ENCODE measurements at regions not wholly inside any gene's neighbourhood (a gene's known extent, or its start where the extent isn't known, plus 50 kb on each side); places are given as distances from the start of the nearest gene placed in this dataset.

GRCh38 chr15:35871812-35872211, 325.8 kb upstream of the DPH6 start:
- DNase-seq (no peak), ATAC-seq (no peak), FAIRE-seq (no peak)
- TF ChIP-seq CTCF (IDR thresholded peaks at IDR 0.05) = no peak
- WGBS, 2 donors = 94 to 97% methylated on average over 3 of the region's 3 CpGs
- H3K4me1 ChIP-seq = no peaks in the 10 kb centered on the region
- no peak overlapping the region for H3K4me3 ChIP-seq
- H3K36me3 ChIP-seq = no peaks in the 10 kb centered on the region
- no peak overlapping the region for H3K27ac ChIP-seq
- H3K9me3 ChIP-seq = no peaks in the 10 kb centered on the region
- H3K27me3 ChIP-seq = no peaks in the 10 kb centered on the region
- intact Hi-C loops (cut with DNase I) = no loop called here

DNA sequence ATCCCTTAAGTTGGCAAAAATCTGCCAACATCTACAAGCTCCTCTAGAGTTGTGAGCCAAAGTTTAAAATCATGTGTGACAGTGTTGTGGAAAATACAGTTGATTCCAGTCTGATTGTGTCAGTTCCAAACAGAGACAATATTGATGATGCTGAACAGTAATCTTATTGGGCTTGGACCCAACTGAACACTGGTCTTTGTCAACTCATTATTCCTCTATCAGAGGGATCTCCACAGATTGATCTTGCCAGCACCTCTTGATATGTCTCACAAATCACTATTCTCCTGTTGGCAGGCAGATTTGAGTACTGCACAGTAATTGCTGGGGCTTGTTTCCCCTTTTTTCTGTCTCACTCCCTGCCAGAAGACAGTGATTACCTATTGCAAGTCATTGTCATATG, 326.6 kb upstream of the DPH6 start:
- no peak for DNase-seq
- intact Hi-C loops (cut with DNase I) = no loop called here
- H3K9me3 ChIP-seq = no peaks in the 10 kb centered on the region
- H3K36me3 ChIP-seq = no peaks in the 10 kb centered on the region
- no peak for FAIRE-seq
- no peak for TF ChIP-seq CTCF (IDR thresholded peaks at IDR 0.05)
- H3K27ac ChIP-seq = no peak overlapping the region
- H3K27me3 ChIP-seq = no peaks in the 10 kb centered on the region
- no peak for ATAC-seq
- no peaks in the 10 kb centered on the region for H3K4me1 ChIP-seq
- H3K4me3 ChIP-seq = no peak overlapping the region

GRCh38 chr15:35874260-35874905, 328.4 kb upstream of the DPH6 start:
- intact Hi-C loops (cut with DNase I) = no loop called here
- no peak overlapping the region for H3K4me3 ChIP-seq
- no peak overlapping the region for H3K27ac ChIP-seq
- no peak for ATAC-seq
- DNase-seq = no peak
- no peak for TF ChIP-seq CTCF (IDR thresholded peaks at IDR 0.05)
- no peaks in the 10 kb centered on the region for H3K4me1 ChIP-seq
- no peak for FAIRE-seq
- no peaks in the 10 kb centered on the region for H3K9me3 ChIP-seq
- no peaks in the 10 kb centered on the region for H3K27me3 ChIP-seq
- H3K36me3 ChIP-seq = no peaks in the 10 kb centered on the region

DNA sequence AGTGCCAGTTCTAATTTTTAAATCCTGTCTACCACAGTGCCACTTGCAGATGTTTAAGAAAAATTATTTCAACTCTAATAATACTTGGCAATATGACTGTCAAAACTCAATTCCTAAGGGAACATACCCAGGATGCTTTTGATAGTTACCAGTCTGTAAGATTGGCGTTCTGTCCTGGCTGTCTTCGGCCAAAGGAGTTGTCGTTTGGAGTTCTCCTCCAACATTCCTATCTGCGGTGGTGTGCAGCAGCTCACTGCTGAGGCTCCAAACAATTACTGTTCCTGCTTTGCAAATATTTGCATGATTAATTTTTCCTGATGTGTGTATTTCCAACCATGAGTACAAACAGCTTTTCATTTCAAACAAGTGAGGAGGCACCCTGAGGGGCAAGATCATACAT, 330.8 kb upstream of the DPH6 start:
- H3K36me3 ChIP-seq = no peaks in the 10 kb centered on the region
- no peak for ATAC-seq
- no peak overlapping the region for H3K27ac ChIP-seq
- FAIRE-seq = no peak
- DNase-seq = no peak
- H3K27me3 ChIP-seq = no peaks in the 10 kb centered on the region
- no peak overlapping the region for H3K4me3 ChIP-seq
- H3K4me1 ChIP-seq = no peaks in the 10 kb centered on the region
- no peak for TF ChIP-seq CTCF (IDR thresholded peaks at IDR 0.05)
- 65 to 67% methylated on average over 4 of the region's 4 CpGs for WGBS, 2 donors
- intact Hi-C loops (cut with DNase I) = no loop called here
- no peaks in the 10 kb centered on the region for H3K9me3 ChIP-seq

GRCh38 chr15:35880896-35881295, 334.9 kb upstream of the DPH6 start:
- intact Hi-C loops (cut with DNase I) = no loop called here
- H3K36me3 ChIP-seq = no peaks in the 10 kb centered on the region
- FAIRE-seq = no peak
- WGBS, 2 donors = 86 to 93% methylated on average over 3 of the region's 3 CpGs
- H3K9me3 ChIP-seq = no peaks in the 10 kb centered on the region
- no peak for TF ChIP-seq CTCF (IDR thresholded peaks at IDR 0.05)
- H3K27ac ChIP-seq = no peak overlapping the region
- H3K27me3 ChIP-seq = no peaks in the 10 kb centered on the region
- no peak overlapping the region for H3K4me3 ChIP-seq
- no peak for ATAC-seq
- DNase-seq = no peak
- H3K4me1 ChIP-seq = no peaks in the 10 kb centered on the region

All from pancreas (tissue), 10 donors.